WTC11 (cell line): ENCODE measurements at regions not wholly inside any gene's neighbourhood (a gene's known extent, or its start where the extent isn't known, plus 50 kb on each side); places are given as distances from the start of the nearest gene placed in this dataset.

Experiments
- ATF3 ChIP-seq: sonication (generic); formaldehyde crosslinking; conservative IDR thresholded peaks from 2 replicates; pipeline ENCODE4 v1.8.1; 2022; ENCODE audit warnings: mild to moderate bottlenecking, missing genetic modification reagents
- CBFB ChIP-seq: sonication (generic); formaldehyde crosslinking; IDR thresholded peaks from 2 replicates; pipeline ENCODE4 v1.8.1; 2022; ENCODE audit warnings: mild to moderate bottlenecking, low read depth, missing genetic modification reagents
- CREB1 ChIP-seq: sonication (generic); formaldehyde crosslinking; IDR thresholded peaks from 2 replicates; pipeline ENCODE4 v1.8.0; 2023; ENCODE audit warnings: mild to moderate bottlenecking, missing genetic modification reagents
- E2F1 ChIP-seq: sonication (generic); formaldehyde crosslinking; IDR thresholded peaks from 2 replicates; pipeline ENCODE4 v1.8.0; 2022; ENCODE audit warnings: mild to moderate bottlenecking, missing genetic modification reagents
- E2F5 ChIP-seq: sonication (generic); formaldehyde crosslinking; IDR thresholded peaks from 2 replicates; pipeline ENCODE4 v1.8.1; 2022; ENCODE audit warnings: mild to moderate bottlenecking, moderate library complexity, missing genetic modification reagents
- FOXK1 ChIP-seq: sonication (generic); formaldehyde crosslinking; IDR thresholded peaks from 2 replicates; pipeline ENCODE4 v1.8.0; 2022; ENCODE audit warnings: mild to moderate bottlenecking, moderate library complexity, missing genetic modification reagents
- MAX ChIP-seq: sonication (generic); formaldehyde crosslinking; IDR thresholded peaks from 2 replicates; pipeline ENCODE4 v1.8.0; 2022; ENCODE audit warnings: mild to moderate bottlenecking, missing genetic modification reagents
- TCF7 ChIP-seq: sonication (generic); formaldehyde crosslinking; IDR thresholded peaks from 2 replicates; pipeline ENCODE4 v1.8.0; 2022; ENCODE audit warnings: mild to moderate bottlenecking, low read depth, missing genetic modification reagents, moderate library complexity
- TP53 ChIP-seq: sonication (generic); formaldehyde crosslinking; IDR thresholded peaks from 2 replicates; pipeline ENCODE4 v1.8.1; 2023; ENCODE audit warnings: mild to moderate bottlenecking, missing genetic modification reagents
- USF1 ChIP-seq: sonication (generic); formaldehyde crosslinking; IDR thresholded peaks from 2 replicates; pipeline ENCODE4 v1.8.0; 2022; ENCODE audit warnings: mild to moderate bottlenecking, missing genetic modification reagents
- ZNF317 ChIP-seq: sonication (generic); formaldehyde crosslinking; IDR thresholded peaks from 2 replicates; pipeline ENCODE4 v1.8.1; 2023; ENCODE audit warnings: low read depth, mild to moderate bottlenecking, moderate library complexity, missing genetic modification reagents, borderline replicate concordance
- ZNF416 ChIP-seq: fragments of 250-450 bp; sonication (Bioruptor Pico); IDR thresholded peaks from 2 replicates; pipeline ENCODE4 v1.9.0; 2021; ENCODE audit warnings: mild to moderate bottlenecking, inconsistent platforms
- TF ChIP-seq, protein P1 (sequence below): fragments of 200-600 bp; IDR thresholded peaks from 2 replicates; pipeline ENCODE4 v1.8.0; 2022; ENCODE audit warnings: antibody characterized with exemption

GRCh38 chr17:54789101-54789880 lies 111.4 kb upstream of the TOM1L1 start:
- TF ChIP-seq, protein P1, sequence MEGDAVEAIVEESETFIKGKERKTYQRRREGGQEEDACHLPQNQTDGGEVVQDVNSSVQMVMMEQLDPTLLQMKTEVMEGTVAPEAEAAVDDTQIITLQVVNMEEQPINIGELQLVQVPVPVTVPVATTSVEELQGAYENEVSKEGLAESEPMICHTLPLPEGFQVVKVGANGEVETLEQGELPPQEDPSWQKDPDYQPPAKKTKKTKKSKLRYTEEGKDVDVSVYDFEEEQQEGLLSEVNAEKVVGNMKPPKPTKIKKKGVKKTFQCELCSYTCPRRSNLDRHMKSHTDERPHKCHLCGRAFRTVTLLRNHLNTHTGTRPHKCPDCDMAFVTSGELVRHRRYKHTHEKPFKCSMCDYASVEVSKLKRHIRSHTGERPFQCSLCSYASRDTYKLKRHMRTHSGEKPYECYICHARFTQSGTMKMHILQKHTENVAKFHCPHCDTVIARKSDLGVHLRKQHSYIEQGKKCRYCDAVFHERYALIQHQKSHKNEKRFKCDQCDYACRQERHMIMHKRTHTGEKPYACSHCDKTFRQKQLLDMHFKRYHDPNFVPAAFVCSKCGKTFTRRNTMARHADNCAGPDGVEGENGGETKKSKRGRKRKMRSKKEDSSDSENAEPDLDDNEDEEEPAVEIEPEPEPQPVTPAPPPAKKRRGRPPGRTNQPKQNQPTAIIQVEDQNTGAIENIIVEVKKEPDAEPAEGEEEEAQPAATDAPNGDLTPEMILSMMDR = no peak
- no peak for TF ChIP-seq CREB1 (CRISPR knock-in tag)
- no peak for TF ChIP-seq USF1
- no peak for TF ChIP-seq E2F5 (CRISPR knock-in tag)
- no peak for TF ChIP-seq MAX (CRISPR knock-in tag)
- TF ChIP-seq CBFB (CRISPR knock-in tag) = no peak
- no peak for TF ChIP-seq ZNF416
- TF ChIP-seq TP53 (CRISPR knock-in tag) = no peak
- TF ChIP-seq FOXK1 (CRISPR knock-in tag) = no peak
- no peak for TF ChIP-seq TCF7 (CRISPR knock-in tag)
- no peak for TF ChIP-seq ATF3 (CRISPR knock-in tag)
- TF ChIP-seq E2F1 (CRISPR knock-in tag) = no peak
- no peak for TF ChIP-seq ZNF317
